ENCODE measurements at regions not wholly inside any gene's neighbourhood (a gene's known extent, or its start where the extent isn't known, plus 50 kb on each side); places are given as distances from the start of the nearest gene placed in this dataset.

DNA sequence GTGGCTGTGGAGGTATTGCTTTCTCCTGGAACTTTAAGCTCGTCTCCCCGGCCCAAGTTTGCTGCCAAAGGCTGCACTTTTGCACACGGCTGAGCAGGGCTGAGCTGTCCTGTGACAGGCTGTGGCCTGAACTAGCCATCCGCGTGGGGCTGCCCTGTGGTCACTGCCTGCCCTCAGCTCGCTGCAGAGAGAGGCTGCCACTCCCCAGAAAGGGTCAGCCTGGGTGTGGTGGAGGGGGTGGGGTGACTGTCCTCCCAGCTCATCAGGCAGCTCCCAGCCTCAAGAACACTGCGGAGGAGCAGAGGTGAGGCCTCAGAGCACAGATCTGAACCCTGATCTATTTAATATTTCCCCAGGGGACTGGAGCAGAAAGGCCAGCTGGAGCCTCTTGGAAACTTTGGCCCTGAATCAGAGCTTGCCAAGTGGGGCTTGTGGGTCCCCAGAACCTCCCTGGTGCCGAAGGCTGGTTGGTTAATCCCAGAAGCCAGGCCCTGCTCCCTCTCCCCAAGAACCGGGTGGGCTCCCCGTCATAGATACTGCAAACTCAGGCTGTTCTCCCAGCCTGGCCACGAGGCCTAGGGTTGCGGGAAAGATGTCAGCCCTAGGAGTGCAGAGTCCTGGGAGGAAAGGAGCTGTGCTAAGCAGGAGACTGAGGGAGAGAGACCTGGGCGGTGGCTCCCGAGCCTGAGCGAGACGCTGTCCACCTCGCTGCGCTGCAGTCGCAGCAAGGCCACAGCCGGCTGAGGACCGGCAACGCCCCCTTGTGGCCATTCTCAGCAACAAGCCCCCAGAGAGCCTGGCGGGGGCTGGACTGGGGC is 125.1 kb upstream of the IPO9 start:
- no peaks in the 10 kb centered on the region for H3K9me2 ChIP-seq (ENCODE audit: insufficient read depth)
- H3K4me2 ChIP-seq (ENCODE audit: low read length): peak overlapping the region; percentile 38
- RAD21 ChIA-PET (ENCODE audit: low non-redundant PET in 1 of 2, low total read pairs in 2 of 2, uncharacterized antibody in 2 of 2, unreplicated experiment in 2 of 2): interaction anchor here (0.9 to 2.7 kb wide), 4 partner anchors 143 to 222 kb away, joined by 3 to 10 read pairs (median 4); no protein-coding TSS in a partner anchor
- TF ChIP-seq TCF7L2 (IDR thresholded peaks at IDR 0.05; ENCODE audit: borderline replicate concordance, extremely low read depth, insufficient read depth, insufficient read length): no peak
- no peak for TF ChIP-seq POLR2AphosphoS5 (IDR thresholded peaks at IDR 0.05; ENCODE audit: low read depth, low read length)
- TF ChIP-seq YY1 (IDR thresholded peaks at IDR 0.05; ENCODE audit: extremely low read depth, insufficient replicate concordance, low read depth, low read length): peak; percentile 8
- TF ChIP-seq, protein P1, sequence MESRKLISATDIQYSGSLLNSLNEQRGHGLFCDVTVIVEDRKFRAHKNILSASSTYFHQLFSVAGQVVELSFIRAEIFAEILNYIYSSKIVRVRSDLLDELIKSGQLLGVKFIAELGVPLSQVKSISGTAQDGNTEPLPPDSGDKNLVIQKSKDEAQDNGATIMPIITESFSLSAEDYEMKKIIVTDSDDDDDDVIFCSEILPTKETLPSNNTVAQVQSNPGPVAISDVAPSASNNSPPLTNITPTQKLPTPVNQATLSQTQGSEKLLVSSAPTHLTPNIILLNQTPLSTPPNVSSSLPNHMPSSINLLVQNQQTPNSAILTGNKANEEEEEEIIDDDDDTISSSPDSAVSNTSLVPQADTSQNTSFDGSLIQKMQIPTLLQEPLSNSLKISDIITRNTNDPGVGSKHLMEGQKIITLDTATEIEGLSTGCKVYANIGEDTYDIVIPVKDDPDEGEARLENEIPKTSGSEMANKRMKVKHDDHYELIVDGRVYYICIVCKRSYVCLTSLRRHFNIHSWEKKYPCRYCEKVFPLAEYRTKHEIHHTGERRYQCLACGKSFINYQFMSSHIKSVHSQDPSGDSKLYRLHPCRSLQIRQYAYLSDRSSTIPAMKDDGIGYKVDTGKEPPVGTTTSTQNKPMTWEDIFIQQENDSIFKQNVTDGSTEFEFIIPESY (IDR thresholded peaks at IDR 0.05; ENCODE audit: extremely low read depth, insufficient replicate concordance, low read length): no peak
- TF ChIP-seq, protein P2, sequence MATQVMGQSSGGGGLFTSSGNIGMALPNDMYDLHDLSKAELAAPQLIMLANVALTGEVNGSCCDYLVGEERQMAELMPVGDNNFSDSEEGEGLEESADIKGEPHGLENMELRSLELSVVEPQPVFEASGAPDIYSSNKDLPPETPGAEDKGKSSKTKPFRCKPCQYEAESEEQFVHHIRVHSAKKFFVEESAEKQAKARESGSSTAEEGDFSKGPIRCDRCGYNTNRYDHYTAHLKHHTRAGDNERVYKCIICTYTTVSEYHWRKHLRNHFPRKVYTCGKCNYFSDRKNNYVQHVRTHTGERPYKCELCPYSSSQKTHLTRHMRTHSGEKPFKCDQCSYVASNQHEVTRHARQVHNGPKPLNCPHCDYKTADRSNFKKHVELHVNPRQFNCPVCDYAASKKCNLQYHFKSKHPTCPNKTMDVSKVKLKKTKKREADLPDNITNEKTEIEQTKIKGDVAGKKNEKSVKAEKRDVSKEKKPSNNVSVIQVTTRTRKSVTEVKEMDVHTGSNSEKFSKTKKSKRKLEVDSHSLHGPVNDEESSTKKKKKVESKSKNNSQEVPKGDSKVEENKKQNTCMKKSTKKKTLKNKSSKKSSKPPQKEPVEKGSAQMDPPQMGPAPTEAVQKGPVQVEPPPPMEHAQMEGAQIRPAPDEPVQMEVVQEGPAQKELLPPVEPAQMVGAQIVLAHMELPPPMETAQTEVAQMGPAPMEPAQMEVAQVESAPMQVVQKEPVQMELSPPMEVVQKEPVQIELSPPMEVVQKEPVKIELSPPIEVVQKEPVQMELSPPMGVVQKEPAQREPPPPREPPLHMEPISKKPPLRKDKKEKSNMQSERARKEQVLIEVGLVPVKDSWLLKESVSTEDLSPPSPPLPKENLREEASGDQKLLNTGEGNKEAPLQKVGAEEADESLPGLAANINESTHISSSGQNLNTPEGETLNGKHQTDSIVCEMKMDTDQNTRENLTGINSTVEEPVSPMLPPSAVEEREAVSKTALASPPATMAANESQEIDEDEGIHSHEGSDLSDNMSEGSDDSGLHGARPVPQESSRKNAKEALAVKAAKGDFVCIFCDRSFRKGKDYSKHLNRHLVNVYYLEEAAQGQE (IDR thresholded peaks at IDR 0.05; ENCODE audit: low read depth): no peak
- TF ChIP-seq, protein P3, sequence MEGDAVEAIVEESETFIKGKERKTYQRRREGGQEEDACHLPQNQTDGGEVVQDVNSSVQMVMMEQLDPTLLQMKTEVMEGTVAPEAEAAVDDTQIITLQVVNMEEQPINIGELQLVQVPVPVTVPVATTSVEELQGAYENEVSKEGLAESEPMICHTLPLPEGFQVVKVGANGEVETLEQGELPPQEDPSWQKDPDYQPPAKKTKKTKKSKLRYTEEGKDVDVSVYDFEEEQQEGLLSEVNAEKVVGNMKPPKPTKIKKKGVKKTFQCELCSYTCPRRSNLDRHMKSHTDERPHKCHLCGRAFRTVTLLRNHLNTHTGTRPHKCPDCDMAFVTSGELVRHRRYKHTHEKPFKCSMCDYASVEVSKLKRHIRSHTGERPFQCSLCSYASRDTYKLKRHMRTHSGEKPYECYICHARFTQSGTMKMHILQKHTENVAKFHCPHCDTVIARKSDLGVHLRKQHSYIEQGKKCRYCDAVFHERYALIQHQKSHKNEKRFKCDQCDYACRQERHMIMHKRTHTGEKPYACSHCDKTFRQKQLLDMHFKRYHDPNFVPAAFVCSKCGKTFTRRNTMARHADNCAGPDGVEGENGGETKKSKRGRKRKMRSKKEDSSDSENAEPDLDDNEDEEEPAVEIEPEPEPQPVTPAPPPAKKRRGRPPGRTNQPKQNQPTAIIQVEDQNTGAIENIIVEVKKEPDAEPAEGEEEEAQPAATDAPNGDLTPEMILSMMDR (IDR thresholded peaks at IDR 0.05 in 2 of 3, conservative IDR thresholded peaks at IDR 0.05 in 1 of 3; ENCODE audit: borderline replicate concordance in 1 of 3, insufficient read depth in 1 of 3, low read depth in 2 of 3, low read length in 2 of 3): peak; percentile 93 to 97 (median 96)
- TF ChIP-seq POLR2A (IDR thresholded peaks at IDR 0.05; ENCODE audit: borderline replicate concordance, extremely low read depth, insufficient read depth, insufficient read length): no peak
- TF ChIP-seq, protein P4, sequence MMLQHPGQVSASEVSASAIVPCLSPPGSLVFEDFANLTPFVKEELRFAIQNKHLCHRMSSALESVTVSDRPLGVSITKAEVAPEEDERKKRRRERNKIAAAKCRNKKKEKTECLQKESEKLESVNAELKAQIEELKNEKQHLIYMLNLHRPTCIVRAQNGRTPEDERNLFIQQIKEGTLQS (IDR thresholded peaks at IDR 0.05): no peak
- peak; percentile 99 for TF ChIP-seq RAD21 (IDR thresholded peaks at IDR 0.05; ENCODE audit: low read depth)
- no peak for TF ChIP-seq ZNF274 (IDR thresholded peaks at IDR 0.05; ENCODE audit: low read depth, low read length)
- TF ChIP-seq SIN3A (IDR thresholded peaks at IDR 0.05; ENCODE audit: low read depth): no peak
- no peak for TF ChIP-seq EZH2 (IDR thresholded peaks at IDR 0.05)
- no peak for TF ChIP-seq ZFX (IDR thresholded peaks at IDR 0.05)
- TF ChIP-seq EGR1 (IDR thresholded peaks at IDR 0.05; ENCODE audit: low read depth): no peak
- no peak for TF ChIP-seq FOSL1 (IDR thresholded peaks at IDR 0.05; ENCODE audit: low read depth)
- TF ChIP-seq CBX3 (IDR thresholded peaks at IDR 0.05; ENCODE audit: low read depth): no peak
- no peak for TF ChIP-seq SRF (IDR thresholded peaks at IDR 0.05; ENCODE audit: low read depth)
- H3K36me3 ChIP-seq (ENCODE audit: control insufficient read depth in 1 of 2, insufficient read depth in 2 of 2, low read length in 2 of 2): no peaks in the 10 kb centered on the region
- H3K9me3 ChIP-seq (ENCODE audit: control insufficient read depth in 1 of 2, insufficient read depth in 1 of 2, low read depth in 1 of 2, low read length in 2 of 2): no peaks in the 10 kb centered on the region
- POLR2A ChIA-PET: no interaction called here
- peaks cover 2 to 4% of the 10 kb centered on the region in 2 experiments; a peak in 1 of 4 replicates for H3K4me1 ChIP-seq (ENCODE audit: control insufficient read depth in 1 of 2, insufficient read depth in 2 of 2, low read length in 2 of 2)
- H2AFZ ChIP-seq (ENCODE audit: low read depth, low read length, poor library complexity, severe bottlenecking): no peak overlapping the region
- ATAC-seq (peak; percentile 99), DNase-seq (ENCODE audit: low read depth, low spot score) (peak; percentile 51)
- no peaks in the 10 kb centered on the region for H3K27me3 ChIP-seq (ENCODE audit: insufficient read depth, low read length)
- no peak overlapping the region for H3K9ac ChIP-seq (ENCODE audit: low read length)
- BruUV-seq (replicated peaks): no TSS peak
- no peak overlapping the region for H3K27ac ChIP-seq (ENCODE audit: low read depth, low read length)
- H3K79me2 ChIP-seq (ENCODE audit: insufficient read depth, low read length): no peaks in the 10 kb centered on the region
- intact Hi-C loops (cut with micrococcal nuclease): loop anchor here (1.0 kb wide), 3 partner anchors 145 to 222 kb away; no protein-coding TSS in a partner anchor
- no peak overlapping the region for H3K4me3 ChIP-seq (replicated peaks in 1 of 2; ENCODE audit: low read depth in 1 of 2, low read length in 2 of 2)
- CTCF ChIA-PET: interaction anchor here (1.4 to 14.5 kb wide), 6 partner anchors 9 to 256 kb away, joined by 5 to 297 read pairs (median 9); no protein-coding TSS in a partner anchor
- H4K20me1 ChIP-seq (ENCODE audit: insufficient read depth): no peaks in the 10 kb centered on the region
